Parathyroid adenoma (tissue), 2 donors: ENCODE measurements at regions not wholly inside any gene's neighbourhood (a gene's known extent, or its start where the extent isn't known, plus 50 kb on each side); places are given as distances from the start of the nearest gene placed in this dataset.

Experiments used
- H2AFZ ChIP-seq: fragments of 300-600 bp; sonication (generic); one replicate; pipeline ENCODE4 v1.7.0; 2017; ENCODE audit warnings: antibody characterized with exemption, mild to moderate bottlenecking
- H3K27ac ChIP-seq: fragments of 300-600 bp; sonication (generic); one replicate; pipeline ENCODE4 v1.7.0; 2017
- H3K27me3 ChIP-seq: fragments of 300-600 bp; sonication (generic); one replicate; pipeline ENCODE4 v1.7.0; 2017; ENCODE audit warnings: low read length; ENCODE audit not compliant: control insufficient read depth, insufficient read depth
- H3K36me3 ChIP-seq: fragments of 300-600 bp; sonication (generic); one replicate; pipeline ENCODE4 v1.7.0; 2017; ENCODE audit warnings: low read length; ENCODE audit not compliant: control insufficient read depth, insufficient read depth
- H3K4me1 ChIP-seq: fragments of 300-600 bp; sonication (generic); one replicate; pipeline ENCODE4 v1.7.0; 2017; ENCODE audit warnings: control low read depth
- H3K4me2 ChIP-seq: fragments of 300-600 bp; sonication (generic); one replicate; pipeline ENCODE4 v1.7.0; 2017; ENCODE audit warnings: low read length
- H3K4me3 ChIP-seq: fragments of 300-600 bp; sonication (generic); one replicate; pipeline ENCODE4 v1.7.0; 2017; ENCODE audit warnings: low read depth, low read length
- H3K79me2 ChIP-seq: fragments of 300-600 bp; sonication (generic); one replicate; pipeline ENCODE4 v1.7.0; 2017; ENCODE audit warnings: control low read depth
- H3K9ac ChIP-seq: fragments of 300-600 bp; sonication (generic); one replicate; pipeline ENCODE4 v1.7.0; 2017; ENCODE audit warnings: mild to moderate bottlenecking
- H3K9me3 ChIP-seq: fragments of 300-600 bp; sonication (generic); one replicate; pipeline ENCODE4 v1.7.0; 2017; ENCODE audit warnings: low read length; ENCODE audit not compliant: control insufficient read depth
- CTCF ChIP-seq: fragments of 300-600 bp; sonication (generic); IDR thresholded peaks from one replicate; pipeline ENCODE4 v1.7.0; 2017; ENCODE audit warnings: antibody characterized with exemption, mild to moderate bottlenecking
- donor health status: primary hyperparathyroidism.

GRCh38 chr11:106427736-106428135 is 350.3 kb downstream of the AASDHPPT start:
- no peak overlapping the region for H2AFZ ChIP-seq
- no peaks in the 10 kb centered on the region for H3K4me1 ChIP-seq
- no peak overlapping the region for H3K4me3 ChIP-seq
- no peaks in the 10 kb centered on the region for H3K79me2 ChIP-seq
- H3K9me3 ChIP-seq = no peaks in the 10 kb centered on the region
- no peak for TF ChIP-seq CTCF
- H3K27ac ChIP-seq = no peak overlapping the region
- H3K4me2 ChIP-seq = no peak overlapping the region
- no peaks in the 10 kb centered on the region for H3K27me3 ChIP-seq
- no peaks in the 10 kb centered on the region for H3K36me3 ChIP-seq
- no peak overlapping the region for H3K9ac ChIP-seq

GRCh38 chr11:106442032-106442431 is 364.6 kb downstream of the AASDHPPT start:
- H3K27me3 ChIP-seq = no peaks in the 10 kb centered on the region
- no peak overlapping the region for H3K4me2 ChIP-seq
- H3K4me3 ChIP-seq = no peak overlapping the region

GRCh38 chr11:106446302-106446701 is 368.8 kb downstream of the AASDHPPT start:
- Histone ChIP-seq H3K4me1 (no peaks in the 10 kb centered on the region), H3K4me3 (no peak overlapping the region)
- no peak for TF ChIP-seq CTCF

More at GRCh38 chr11:106442032-106442431, 364.6 kb downstream of the AASDHPPT start:
- Histone ChIP-seq H3K27ac (no peak overlapping the region), H3K9me3 (no peaks in the 10 kb centered on the region), H2AFZ (no peak overlapping the region), H3K4me1 (no peaks in the 10 kb centered on the region), H3K79me2 (no peaks in the 10 kb centered on the region), H3K36me3 (no peaks in the 10 kb centered on the region), H3K9ac (no peak overlapping the region)
- no peak for TF ChIP-seq CTCF

GRCh38 chr11:106446955-106447354 is 369.5 kb downstream of the AASDHPPT start:
- TF ChIP-seq CTCF = no peak
- peak overlapping the region; percentile 25 for H2AFZ ChIP-seq
- peak overlapping the region; percentile 12 for H3K27ac ChIP-seq
- no peaks in the 10 kb centered on the region for H3K9me3 ChIP-seq
- no peaks in the 10 kb centered on the region for H3K27me3 ChIP-seq
- H3K79me2 ChIP-seq = no peaks in the 10 kb centered on the region
- no peak overlapping the region for H3K9ac ChIP-seq
- no peaks in the 10 kb centered on the region for H3K36me3 ChIP-seq
- no peak overlapping the region for H3K4me3 ChIP-seq
- H3K4me1 ChIP-seq = no peaks in the 10 kb centered on the region
- H3K4me2 ChIP-seq = no peak overlapping the region

More at GRCh38 chr11:106446302-106446701, 368.8 kb downstream of the AASDHPPT start:
- Histone ChIP-seq H3K9ac (no peak overlapping the region), H2AFZ (no peak overlapping the region), H3K27me3 (no peaks in the 10 kb centered on the region), H3K27ac (no peak overlapping the region), H3K9me3 (no peaks in the 10 kb centered on the region), H3K36me3 (no peaks in the 10 kb centered on the region), H3K4me2 (no peak overlapping the region), H3K79me2 (no peaks in the 10 kb centered on the region)

GRCh38 chr11:106447631-106448191 is 370.2 kb downstream of the AASDHPPT start:
- Histone ChIP-seq H3K79me2 (no peaks in the 10 kb centered on the region), H2AFZ (no peak overlapping the region), H3K9me3 (no peaks in the 10 kb centered on the region), H3K27me3 (no peaks in the 10 kb centered on the region), H3K36me3 (no peaks in the 10 kb centered on the region), H3K4me2 (no peak overlapping the region), H3K9ac (no peak overlapping the region), H3K27ac (no peak overlapping the region), H3K4me3 (no peak overlapping the region), H3K4me1 (no peaks in the 10 kb centered on the region)
- no peak for TF ChIP-seq CTCF
